Tongue (tissue), 1 donor: ENCODE measurements at regions not wholly inside any gene's neighbourhood (a gene's known extent, or its start where the extent isn't known, plus 50 kb on each side); places are given as distances from the start of the nearest gene placed in this dataset.
"Not testable (repeated sequence)": the region's sequence is repeated elsewhere in the genome, so short reads cannot be mapped to it uniquely, and the experiment has no call there.

Source experiments
- DNase-seq: peaks from one replicate; pipeline ENCODE4 v3.0.0-alpha.2; 2015

DNA sequence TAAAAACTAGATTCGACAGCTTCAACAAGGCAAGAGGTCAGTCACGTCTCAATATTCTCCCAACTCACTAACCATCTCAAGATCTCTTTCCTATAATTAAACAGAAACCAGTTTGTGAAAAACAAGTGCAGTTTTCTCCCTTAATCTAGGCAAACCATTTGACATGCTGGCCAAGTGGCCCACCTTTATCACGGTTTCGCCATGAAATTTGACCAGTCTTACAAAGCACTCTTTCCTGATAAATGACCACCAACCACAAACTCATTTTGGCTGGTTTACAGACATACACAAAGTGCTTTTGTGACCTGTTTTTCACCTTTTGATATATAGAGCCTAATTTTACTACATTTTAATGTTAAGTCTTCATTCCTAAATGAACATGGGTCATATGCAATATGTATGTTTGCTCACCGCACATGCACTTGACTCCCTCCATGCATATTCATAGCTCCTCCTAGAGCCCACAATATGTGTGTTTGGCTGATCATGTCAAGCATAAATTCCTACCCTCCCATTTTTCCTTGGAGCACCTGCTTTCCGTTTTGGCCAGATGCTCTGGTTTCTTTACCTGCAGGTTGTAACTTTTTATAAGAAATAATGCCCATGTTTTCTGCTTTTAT lies 385.1 kb downstream of the RAD51AP2 start:
- no peak for DNase-seq

DNA sequence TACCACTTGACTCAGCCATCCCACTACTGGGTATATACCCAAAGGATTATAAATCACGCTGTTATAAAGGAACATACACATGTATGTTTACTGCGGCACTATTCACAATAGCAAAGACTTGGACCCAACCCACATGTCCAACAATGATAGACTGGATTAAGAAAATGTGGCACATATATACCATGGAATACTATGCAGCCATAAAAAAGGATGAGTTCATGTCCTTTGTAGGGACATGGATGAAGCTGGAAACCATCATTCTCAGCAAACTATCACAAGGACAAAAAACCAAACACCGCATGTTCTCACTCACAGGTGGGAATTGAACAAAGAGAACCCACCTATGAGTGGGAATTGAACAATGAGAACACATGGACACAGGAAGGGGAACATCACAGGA lies 387.6 kb downstream of the RAD51AP2 start:
- not testable (repeated sequence) for DNase-seq

DNA sequence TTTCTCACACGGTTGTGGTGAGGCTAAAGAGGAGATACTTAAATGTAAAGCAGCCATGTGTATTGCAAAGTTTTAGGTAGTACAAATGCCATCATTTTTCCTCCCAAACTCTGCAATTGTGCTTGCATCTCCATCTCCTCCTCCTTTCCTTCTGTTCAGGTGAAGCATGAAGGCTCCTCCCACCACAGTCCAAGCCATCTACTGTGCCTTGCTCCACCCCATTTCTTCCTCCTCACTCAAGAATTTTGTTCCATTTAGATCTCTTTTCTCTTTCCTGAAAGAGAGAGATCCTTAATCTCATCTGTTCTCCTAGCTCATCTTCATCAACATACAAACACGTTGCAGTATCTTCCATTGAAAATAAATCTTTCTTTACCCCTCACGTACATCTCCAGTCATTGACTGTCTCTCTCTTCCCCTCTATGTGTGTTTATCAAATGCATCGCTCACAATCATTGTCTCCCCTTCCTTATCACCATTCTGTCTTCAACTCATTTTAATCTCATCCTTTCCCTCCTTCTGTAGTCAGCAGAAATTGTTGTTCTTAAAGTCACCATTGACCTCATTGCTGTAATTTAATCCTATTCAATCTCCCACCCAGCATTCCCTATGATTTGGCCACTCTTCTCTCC lies 392.1 kb downstream of the RAD51AP2 start:
- no peak for DNase-seq

DNA sequence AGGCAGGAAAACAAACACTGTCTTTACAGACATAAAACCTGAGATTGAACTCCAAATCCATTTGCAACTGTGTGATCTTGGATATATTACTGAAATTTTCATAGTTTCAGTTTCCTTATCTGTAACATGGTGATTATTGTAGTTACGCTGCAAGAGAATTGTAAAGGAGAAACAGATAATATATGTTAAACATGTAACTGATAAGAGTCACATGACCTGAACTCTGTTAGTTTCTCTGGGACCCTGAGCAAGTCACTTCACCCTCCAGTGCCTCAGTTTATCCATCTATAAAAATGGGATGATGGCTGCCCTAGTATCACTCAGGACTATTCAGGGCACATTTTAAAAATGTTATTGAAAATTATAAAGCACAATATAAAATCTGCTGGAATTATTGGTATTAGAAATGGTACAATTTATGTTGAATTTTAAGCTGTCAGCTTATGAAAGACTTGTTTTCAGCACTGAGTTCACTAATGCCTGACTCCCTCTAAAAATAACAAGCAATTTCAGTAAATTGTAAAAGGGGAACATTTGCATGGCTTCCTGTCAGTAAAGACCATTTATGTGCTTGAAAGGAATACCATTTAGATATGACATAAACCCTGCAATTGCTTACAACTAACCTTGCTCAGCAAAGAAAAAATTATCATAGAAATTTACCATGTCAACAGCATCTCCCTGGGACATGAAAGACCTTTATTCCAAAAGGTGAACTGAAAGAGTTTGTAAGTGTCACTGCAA lies 393.5 kb downstream of the RAD51AP2 start:
- DNase-seq = no peak

DNA sequence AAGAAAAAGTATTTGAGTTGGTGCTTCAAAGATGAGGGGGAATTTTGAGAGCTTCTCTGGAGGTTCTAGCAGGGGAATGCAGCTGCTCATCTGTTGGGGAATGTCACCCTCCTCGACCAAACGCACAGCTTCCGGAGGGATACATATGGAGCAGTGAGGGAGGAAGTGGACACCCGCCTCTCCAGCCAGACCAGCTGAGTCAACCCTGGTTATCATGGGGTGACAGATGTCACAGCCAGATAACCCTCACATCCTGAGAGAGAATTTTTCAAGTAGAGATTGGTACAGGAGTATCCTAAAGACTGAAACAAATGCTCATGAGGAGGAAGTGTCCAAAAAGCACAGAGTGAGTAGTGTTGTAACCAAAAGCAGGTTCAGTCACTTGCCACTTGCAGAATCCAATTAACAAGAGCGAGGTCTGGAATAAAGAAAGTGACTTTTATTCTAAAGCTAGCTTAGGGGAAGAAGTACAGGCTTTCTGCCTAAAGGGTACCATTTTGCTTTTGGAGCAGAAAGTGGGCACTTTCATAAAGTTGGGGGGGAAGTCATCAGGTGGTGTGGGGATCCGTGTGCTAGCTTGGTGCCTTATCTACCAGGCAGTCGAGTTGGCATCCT lies 395.2 kb downstream of the RAD51AP2 start:
- no peak for DNase-seq

DNA sequence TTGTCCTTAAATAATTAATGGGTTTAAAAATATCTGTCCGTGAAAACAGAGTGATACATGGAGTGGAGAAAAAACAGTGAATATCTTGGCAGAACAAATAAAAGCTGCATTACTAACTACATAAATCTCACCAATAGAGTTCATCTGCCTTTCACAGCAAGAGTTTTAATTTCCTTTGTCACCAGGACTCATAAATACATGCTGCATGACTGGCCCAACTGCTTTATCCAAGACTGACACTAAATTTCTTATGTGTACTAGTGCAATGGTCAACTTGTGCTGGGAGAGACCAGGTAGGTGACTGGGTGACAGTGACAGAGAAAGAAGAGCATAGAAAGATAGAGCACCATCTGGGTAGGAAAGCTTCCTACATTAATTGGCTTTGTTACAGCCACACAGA lies 402.8 kb downstream of the RAD51AP2 start:
- no peak for DNase-seq

DNA sequence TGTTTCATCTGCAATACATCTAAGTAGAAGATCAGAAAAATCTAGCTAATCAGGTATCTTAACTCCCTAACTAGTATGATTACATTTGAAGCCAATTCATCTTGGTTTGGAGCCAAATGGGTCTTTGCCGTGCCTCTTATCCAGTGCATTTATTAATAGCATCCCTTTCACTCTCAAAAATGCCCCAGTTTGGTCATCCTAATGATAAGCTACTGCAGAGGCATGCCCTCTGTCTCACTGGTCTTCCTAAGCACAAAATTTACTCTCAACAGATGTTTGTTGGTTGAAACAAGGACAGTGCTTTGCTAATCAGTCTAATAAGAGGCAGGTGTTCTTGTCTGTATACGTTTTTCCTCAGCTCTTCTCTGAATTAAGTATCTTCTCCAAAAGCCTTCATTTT lies 403.2 kb downstream of the RAD51AP2 start:
- DNase-seq = no peak

DNA sequence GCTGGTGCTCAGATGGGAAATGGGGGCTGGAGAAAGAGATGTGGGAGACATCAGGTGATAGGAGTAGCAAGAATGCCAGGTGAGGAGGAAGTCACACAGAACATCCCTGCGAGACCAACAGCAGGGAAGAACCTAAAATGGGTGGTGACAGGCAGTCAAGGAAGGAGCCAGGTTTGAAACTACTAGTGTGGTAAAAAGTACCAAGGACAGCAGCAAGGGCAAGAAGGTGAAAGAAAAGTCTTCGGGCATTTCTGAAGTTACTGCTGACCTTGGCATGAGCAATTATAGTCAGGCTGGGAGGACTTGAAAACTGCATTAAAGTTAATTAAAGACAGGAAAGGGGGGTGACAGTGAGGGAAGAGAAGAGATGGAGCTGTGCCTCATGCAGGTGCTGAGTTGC lies 410.4 kb downstream of the RAD51AP2 start:
- DNase-seq = no peak

DNA sequence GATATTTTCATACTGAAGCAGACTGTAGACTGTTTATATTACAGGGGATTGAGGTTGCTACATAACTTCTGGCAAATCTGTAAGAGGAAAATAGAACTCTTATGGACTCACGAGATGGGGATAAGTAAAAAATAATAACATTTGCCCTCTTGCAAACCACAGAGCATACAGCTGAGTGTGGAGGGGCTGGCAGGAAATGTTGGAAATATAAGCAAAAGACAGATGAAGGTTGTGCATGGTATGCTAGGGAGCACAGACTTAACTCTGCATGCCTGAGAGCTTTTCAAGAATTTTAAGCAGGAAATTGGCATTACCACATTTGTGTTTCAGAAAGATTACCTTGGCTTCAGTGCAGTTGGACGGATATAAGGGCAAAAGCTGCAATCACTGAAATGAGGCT lies 411.1 kb downstream of the RAD51AP2 start:
- DNase-seq = no peak

DNA sequence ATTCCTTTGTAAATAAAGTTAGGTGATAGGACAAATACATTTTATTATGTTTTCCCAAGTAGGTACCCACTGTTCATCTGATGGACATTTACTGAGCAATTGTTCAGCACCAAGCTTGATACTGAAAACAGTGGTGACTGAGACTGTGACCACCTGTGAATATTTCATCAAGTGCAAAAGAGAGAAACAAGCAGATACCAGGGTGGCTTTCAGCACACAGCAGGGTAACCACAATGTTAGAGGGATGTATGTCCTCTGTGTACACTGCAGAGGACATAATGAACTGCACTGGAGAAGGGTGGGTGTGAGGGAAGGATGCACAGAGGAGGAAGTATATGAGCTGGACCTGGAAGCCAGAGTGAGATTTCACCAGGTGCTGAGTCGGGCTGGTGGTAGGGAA lies 411.8 kb downstream of the RAD51AP2 start:
- no peak for DNase-seq

DNA sequence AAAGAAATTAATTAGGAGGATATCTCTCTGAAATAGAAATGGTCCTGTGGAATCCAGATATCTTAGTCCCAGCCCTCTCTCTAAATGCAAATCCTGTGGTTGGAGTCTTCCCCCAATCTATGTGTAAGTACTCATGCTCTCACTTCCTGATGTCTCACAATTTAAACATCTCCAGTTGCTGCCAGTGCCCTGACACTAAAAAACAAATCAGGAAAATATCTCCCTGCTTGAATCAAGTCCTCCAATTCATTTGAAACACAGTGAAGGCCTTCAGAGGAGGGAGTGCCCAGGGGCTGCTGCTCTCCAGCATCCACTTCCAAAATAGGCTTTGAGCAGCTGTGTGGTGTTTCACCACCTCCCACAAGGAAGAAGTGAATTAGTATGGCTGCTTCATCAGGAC lies 413.8 kb downstream of the RAD51AP2 start:
- DNase-seq = peak; percentile 6

DNA sequence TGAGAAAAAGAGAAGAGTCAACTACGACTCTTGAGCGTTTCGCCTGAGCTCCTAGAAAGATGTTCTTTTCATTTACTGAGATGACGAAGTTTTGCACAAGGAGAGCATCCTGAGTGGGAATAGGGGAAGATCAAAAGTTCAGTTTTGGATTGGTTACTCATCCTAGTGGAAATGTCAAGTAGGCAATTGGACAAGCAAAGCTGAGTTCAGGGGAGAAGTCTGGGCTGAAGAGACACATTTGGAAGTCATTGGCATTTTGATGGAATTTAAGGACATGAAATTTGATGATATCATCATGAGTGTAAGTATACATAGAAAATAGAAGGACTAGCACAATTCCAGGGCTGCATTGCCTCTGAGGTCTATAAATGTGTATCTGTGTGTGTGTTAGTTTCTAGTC lies 416.6 kb downstream of the RAD51AP2 start:
- no peak for DNase-seq

DNA sequence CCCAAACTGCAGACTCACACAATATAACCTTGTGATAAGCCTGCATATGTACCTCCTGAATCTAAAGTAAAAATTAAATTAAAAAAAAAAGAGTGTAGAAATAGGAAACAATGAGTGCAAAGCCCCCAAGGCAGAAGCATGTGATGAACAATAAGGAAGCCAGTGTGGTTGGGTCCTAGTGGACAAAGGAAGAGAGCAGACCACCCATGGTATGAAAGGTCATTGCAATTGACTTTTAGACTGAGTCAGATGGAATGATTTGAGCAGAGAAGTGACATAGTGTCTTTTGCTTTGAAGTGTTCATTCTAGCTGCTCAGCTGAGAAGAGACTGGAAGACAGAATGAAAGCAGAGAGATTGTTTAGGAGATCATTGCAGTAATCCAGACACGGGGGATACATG lies 417.1 kb downstream of the RAD51AP2 start:
- no peak for DNase-seq

DNA sequence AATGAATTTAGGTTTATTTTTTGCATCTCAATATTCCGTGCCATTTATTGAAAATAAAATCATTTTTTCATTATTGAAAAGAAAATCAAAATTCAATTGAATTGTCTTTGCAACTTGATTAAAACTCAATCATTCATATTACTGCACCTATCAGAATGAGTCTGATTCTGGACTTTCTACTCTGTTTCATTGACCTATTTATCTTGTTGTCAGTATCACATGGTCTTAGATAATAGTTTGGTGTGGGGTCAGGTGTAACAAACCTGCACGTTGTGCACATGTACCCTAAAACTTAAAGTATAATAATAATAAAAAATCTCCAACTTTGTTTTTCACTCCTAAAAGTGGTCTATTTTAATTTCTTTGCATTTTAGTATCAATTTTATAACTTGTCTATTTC lies 422.9 kb downstream of the RAD51AP2 start:
- no peak for DNase-seq

DNA sequence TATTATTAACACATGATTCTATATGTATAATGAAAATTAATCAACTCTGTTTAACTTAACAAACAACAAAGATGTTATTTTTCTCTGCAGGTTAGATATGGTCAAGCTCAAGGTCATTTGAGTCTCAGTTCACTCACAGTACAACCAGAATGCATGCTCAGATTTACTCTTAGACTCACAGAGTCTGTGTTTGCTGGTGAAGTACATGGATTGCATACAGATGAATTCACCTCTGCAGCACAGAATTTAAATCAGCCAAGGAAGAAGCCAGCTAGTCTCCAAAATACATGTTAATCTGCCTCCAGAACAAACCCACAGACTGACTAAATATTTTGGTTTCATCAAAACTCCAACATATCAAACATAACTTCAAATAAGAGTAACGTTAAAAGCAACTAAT lies 424.5 kb downstream of the RAD51AP2 start:
- no peak for DNase-seq

DNA sequence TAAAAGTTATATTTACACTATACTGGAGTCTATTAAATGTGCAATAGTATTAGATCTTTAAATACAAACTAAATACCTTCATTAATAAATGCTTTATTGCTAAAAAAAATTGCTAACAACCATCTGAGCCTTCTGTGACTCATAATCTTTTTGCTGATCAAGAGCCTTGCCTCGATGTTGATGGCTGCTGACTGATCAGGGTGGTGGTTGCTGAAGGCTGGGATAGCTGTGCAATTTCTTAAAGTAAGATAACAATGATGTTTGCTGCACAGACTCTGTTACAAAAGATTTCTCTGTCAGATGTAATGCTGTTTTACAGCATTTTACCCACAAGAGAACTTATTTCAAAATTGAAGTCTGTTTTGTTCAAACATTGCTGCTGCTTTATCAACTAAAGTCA lies 421.4 kb upstream of the CYRIA start:
- DNase-seq = no peak

DNA sequence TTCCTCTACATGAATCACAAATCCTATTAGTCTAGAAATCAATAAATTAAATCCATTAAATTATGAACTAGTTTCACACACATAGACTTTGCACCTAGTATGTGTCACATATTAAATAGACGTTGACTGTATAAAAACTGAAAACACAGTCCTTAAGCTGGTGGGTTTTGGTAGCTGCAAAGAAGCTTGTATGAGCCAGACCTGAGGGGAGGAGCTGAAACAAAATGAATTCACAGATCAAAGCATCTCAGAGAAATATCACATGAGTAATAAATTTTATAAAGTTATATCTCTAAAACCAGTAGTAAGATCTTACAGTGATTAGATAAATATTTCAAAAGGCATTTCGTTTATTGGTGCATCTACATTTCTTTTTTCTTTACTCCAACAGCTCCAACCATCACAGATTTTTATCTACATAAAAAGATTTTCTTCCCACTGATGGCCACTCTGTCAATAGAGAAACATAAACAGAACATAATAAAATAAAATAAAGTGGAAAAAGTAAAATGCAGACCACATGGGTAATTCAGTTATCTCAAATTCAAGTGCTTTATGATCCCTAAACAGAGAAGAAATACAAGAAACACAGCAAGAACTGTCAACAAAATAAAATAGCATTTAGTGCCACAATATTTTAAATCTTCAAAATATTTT lies 420.0 kb upstream of the CYRIA start:
- no peak for DNase-seq

DNA sequence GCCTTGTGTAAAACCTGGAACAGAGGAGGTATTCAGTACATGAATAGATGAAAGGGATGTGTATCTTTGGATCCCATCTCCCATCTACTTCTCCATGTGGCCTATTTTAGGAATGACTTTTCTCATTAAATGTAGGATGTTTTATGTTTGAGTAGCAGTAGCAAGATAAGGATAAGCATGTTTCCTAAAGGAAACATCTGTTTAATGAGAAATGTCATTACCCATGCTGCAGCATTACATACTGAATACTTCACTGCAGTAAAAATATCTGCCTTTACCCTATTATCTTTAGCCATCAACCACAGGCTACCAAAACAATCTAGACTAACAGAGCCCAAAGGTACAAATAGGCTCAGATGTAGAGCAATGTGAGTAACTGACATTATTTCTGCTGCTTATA lies 419.2 kb upstream of the CYRIA start:
- DNase-seq = no peak

DNA sequence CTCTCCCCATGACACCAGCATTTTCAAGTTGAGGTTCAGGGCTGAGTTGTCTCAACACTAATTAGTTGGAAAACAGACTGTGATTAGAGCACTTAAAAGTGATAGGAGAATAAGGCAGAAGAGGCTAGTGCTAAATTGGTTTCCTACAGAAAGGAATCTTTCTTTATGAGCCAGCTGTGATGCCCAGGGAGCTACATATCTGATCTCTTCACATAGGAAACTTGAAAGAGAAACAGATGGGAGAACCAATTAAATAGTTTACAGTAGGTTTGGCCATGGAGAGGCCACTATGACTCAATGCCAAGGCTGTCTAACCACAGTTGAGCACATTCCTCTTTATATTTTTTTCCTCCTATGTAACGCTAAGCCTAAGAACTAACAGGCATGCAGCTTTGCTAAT lies 418.3 kb upstream of the CYRIA start:
- DNase-seq = peak; percentile 40

DNA sequence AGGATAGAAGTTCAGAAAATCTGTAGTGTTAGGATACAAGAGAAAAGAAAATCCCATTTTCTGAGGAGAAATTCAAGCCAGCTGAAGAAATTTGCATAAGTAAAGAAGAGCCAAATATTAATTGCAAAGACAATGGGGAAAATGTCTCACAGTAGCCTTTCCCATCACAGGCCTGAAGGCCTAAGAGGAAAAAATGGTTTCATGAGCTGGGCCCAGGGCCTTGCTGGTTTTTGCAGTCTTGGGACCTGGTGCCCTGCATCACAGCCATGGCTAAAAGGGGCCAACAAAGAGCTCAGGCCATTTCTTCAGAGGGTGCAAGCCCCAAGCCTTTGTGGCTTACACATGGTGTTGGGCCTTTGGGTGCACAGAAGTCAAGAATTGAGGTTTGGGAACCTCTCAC lies 413.6 kb upstream of the CYRIA start:
- no peak for DNase-seq

DNA sequence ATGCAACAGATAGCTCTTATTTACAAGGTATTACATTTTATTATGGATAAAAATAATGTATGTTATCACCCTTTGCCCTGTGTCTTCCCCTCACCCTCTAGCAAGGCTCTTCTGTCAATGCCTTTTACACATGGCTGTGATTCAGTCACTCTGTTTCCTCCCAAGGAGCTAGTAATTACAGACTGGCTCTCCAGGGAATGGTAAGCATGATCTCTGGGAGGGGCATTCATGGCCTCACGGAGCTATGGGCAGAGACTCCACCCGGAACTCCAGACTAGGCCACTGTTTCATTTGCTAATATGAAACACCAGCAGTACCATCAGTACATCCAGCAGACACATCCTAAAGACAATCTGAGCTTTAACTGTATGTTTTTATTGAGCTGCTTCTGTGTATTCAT lies 410.9 kb upstream of the CYRIA start:
- no peak for DNase-seq

DNA sequence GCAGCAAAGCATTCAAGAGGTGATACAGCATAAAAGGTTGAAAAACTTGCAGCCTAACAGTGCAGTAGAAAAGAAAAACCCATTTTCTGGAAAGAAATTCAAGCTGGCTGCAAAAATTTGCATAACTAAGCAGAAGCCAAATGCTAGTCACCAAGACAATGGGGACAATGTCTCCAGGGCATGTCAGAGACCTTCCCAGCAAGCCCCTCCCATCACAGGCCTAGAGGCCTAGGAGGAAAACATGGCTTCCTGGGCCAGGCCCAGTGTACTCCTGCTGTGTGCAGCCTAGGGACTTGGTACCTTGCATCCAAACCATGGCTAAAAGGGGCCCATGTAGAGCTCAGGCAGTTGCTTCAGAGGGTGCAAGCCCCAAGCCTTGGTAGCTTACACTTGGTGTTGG lies 405.1 kb upstream of the CYRIA start:
- DNase-seq = no peak

DNA sequence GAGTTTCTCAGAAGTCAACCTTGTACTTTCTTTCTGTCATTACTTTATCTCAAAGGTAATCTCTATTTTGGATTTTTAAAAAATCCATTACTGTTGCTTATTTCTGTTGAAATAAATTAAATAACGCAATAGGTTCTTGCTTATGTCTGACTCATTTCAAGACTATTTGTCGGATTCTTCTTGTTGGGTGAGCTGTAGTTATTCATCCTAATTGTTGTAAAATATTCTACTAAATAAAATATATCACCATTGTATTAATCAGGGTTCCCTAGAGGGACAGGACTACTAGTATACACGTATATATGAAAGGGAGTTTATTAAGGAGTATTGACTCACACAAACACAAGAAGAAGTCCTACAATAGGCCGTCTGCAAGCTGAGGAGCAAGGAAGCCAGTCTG lies 403.9 kb upstream of the CYRIA start:
- DNase-seq = no peak
